Right lobe of liver (tissue), 6 donors: ENCODE measurements at regions not wholly inside any gene's neighbourhood (a gene's known extent, or its start where the extent isn't known, plus 50 kb on each side); places are given as distances from the start of the nearest gene placed in this dataset.

Source experiments
- ATAC-seq, 4 donors: fragments of 200-7000 bp; cut with Tn5 transposase; one replicate each; pipeline ENCODE4 v1.9.1; 2020; ENCODE audit warnings: mild to moderate bottlenecking in 4 of 4, moderate library complexity in 4 of 4
- DNase-seq, 3 donors: peaks; one replicate each; pipeline ENCODE4 v3.0.0-alpha.2; 2020
- H3K27ac ChIP-seq, 3 donors: fragments of 200-600 bp; one replicate each; pipeline ENCODE4 v1.8.0; 2022
- H3K27me3 ChIP-seq, 2 donors: fragments of 200-600 bp; one replicate each; pipeline ENCODE4 v1.8.0; 2022
- H3K36me3 ChIP-seq, 4 donors: fragments of 200-600 bp; sonication (generic) in 1 of 4; one replicate each; pipeline versions ENCODE4 v1.5.1 to v1.8.0; 2017 to 2022; ENCODE audit warnings: control low read depth in 1 of 4
- H3K4me1 ChIP-seq, 4 donors: fragments of 200-600 bp; sonication (generic) in 1 of 4; one replicate each; pipeline versions ENCODE4 v1.5.1 to v1.8.0; 2017 to 2022; ENCODE audit warnings: control low read depth in 1 of 4
- H3K4me3 ChIP-seq, 3 donors: fragments of 200-600 bp; one replicate each; pipeline ENCODE4 v1.8.0; 2022
- H3K9me3 ChIP-seq, 4 donors: fragments of 200-600 bp; sonication (generic) in 1 of 4; one replicate each; pipeline versions ENCODE4 v1.5.1 to v1.8.0; 2017 to 2022; ENCODE audit warnings: control low read depth in 1 of 4
- POLR2A ChIP-seq: fragments of 450-650 bp; IDR thresholded peaks from one replicate; pipeline ENCODE4 v1.6.1; 2017; ENCODE audit warnings: antibody characterized with exemption, mild to moderate bottlenecking
- WGBS: methylation state at CpG from one replicate; pipeline ENCODE4 v1.1.6; 2018; ENCODE audit warnings: low coverage, low lambda C conversion rate; ENCODE audit not compliant: insufficient coverage; ENCODE audit errors: missing lambda C conversion rate; 5-methylcytosine and 5-hydroxymethylcytosine counted together
- intact Hi-C, 2 donors: fragments of 100-400 bp; cut with DNase I; formaldehyde crosslinking; loops; one replicate each; pipeline versions ENCODE4 v1.11.2 to v1.14.1; 2022
- TF ChIP-seq, protein P1 (sequence below), 4 donors: fragments of 200-600 bp in 3 of 4; fragments of 450-650 bp in 1 of 4; IDR thresholded peaks; one replicate each; pipeline versions ENCODE4 v1.5.1 to v1.8.0; 2016 to 2022; ENCODE audit warnings: antibody characterized with exemption in 4 of 4, mild to moderate bottlenecking in 2 of 4
- donor health status: DM: no; HTN: yes; CAD: no.
- donor health status: DM: no; HTN: no; CAD: no.
- donor health status: DM: no; HTN: no; CAD: no.
- donor health status: DM: no; HTN: yes; CAD: no.
- donor health status: DM: no; HTN: yes; CAD: no.

DNA sequence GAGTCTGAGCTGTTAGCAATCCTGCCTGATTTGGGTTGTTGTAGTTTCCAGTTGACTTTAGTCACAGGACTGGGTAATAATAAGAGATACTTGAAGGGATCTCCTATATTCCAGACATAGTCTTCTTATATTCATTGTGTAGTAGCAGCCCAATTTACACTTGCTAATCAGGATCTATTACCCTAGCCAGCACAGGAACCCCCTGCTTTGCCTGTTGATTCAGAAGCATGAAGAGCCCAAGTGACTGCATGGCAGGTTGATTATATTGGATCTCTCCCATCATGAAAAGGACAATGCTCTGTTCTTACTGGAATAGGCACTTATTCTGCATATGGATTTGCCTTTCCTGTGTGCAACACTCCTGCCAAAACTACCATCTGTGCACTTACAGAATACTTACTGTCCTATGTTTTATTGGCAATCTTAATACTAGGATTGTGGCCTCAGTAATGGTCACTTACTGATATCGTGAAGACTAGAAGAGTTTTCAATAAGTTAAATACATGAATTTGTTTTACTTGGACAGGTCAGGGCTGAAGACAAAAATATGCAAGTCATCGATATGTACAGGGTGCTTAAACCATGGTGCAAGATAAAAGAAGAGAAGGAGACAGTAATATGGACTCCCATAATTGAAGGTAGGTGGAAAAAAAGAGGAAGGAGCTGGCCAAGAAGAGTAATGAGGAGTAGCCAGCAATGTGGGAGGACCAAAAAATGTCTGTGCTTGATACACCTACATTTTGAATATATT lies 304.1 kb downstream of the MCTP2 start:
- TF ChIP-seq, protein P1, sequence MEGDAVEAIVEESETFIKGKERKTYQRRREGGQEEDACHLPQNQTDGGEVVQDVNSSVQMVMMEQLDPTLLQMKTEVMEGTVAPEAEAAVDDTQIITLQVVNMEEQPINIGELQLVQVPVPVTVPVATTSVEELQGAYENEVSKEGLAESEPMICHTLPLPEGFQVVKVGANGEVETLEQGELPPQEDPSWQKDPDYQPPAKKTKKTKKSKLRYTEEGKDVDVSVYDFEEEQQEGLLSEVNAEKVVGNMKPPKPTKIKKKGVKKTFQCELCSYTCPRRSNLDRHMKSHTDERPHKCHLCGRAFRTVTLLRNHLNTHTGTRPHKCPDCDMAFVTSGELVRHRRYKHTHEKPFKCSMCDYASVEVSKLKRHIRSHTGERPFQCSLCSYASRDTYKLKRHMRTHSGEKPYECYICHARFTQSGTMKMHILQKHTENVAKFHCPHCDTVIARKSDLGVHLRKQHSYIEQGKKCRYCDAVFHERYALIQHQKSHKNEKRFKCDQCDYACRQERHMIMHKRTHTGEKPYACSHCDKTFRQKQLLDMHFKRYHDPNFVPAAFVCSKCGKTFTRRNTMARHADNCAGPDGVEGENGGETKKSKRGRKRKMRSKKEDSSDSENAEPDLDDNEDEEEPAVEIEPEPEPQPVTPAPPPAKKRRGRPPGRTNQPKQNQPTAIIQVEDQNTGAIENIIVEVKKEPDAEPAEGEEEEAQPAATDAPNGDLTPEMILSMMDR (IDR thresholded peaks at IDR 0.05) = no peak
- TF ChIP-seq POLR2A = no peak
- intact Hi-C loops = no loop called here
- H3K36me3 ChIP-seq = no peaks in the 10 kb centered on the region
- WGBS = 85% methylated on average over 2 of the region's 2 CpGs
- H3K4me1 ChIP-seq = peaks cover 0 to 5% (median 0%) of the 10 kb centered on the region in 4 donors
- H3K9me3 ChIP-seq = no peaks in the 10 kb centered on the region
- H3K27ac ChIP-seq = no peak overlapping the region
- ATAC-seq = no peak
- no peak for DNase-seq
- H3K27me3 ChIP-seq = no peaks in the 10 kb centered on the region
- no peak overlapping the region for H3K4me3 ChIP-seq

DNA sequence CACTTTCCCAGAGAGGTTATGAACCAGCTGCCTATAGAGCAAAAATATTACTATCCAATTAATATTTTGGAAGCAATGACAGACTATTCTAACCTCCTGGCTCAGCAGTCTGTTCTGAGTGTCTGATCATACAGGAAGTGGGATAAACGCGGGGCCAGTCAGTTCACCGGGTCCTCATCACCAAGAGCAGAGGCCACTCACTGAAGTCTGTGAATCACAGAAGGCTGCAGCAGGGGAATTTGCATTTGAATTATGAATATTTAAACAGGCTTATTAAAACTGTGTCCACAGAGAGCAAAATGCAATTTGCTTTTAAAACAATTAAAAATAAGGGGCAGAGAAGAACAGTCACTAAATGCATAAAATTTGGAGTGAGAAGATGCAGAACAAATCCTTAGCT lies 305.2 kb downstream of the MCTP2 start:
- H3K4me1 ChIP-seq = peaks cover 0 to 5% (median 0%) of the 10 kb centered on the region in 4 donors
- H3K27ac ChIP-seq = no peak overlapping the region
- H3K9me3 ChIP-seq = no peaks in the 10 kb centered on the region
- intact Hi-C loops = no loop called here
- no peaks in the 10 kb centered on the region for H3K36me3 ChIP-seq
- H3K4me3 ChIP-seq = no peak overlapping the region
- ATAC-seq (no peak), DNase-seq (no peak)
- TF ChIP-seq POLR2A = no peak
- TF ChIP-seq, protein P1 (IDR thresholded peaks at IDR 0.05) = no peak
- no peaks in the 10 kb centered on the region for H3K27me3 ChIP-seq
- 42% methylated on average over 3 of the region's 3 CpGs for WGBS

DNA sequence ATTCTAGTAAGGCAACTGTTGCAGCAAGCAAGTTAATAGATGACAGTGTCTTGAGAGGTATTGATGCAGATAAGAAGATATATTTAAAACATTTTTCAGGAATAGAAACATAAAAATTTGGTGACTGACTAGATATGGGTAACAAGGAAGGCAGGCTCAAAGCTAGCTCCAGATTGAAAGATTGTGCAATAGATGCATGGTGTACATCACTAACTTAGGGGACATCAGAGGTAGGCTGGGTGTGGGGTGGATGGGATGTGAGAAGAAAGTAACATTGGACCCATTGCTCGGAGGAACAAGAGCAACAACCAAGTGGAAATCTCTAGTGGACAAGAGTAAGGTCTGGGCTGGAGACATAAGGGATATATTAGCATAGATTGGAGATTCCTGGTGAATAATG lies 306.9 kb downstream of the MCTP2 start:
- no peak for DNase-seq
- intact Hi-C loops = no loop called here
- H3K36me3 ChIP-seq = no peaks in the 10 kb centered on the region
- H3K4me3 ChIP-seq = no peak overlapping the region
- H3K4me1 ChIP-seq = no peaks in the 10 kb centered on the region
- TF ChIP-seq, protein P1 (IDR thresholded peaks at IDR 0.05) = no peak
- no peak for TF ChIP-seq POLR2A
- H3K27ac ChIP-seq = no peak overlapping the region
- H3K9me3 ChIP-seq = no peaks in the 10 kb centered on the region
- ATAC-seq = no peak
- H3K27me3 ChIP-seq = no peaks in the 10 kb centered on the region
- WGBS = 0% methylated on average over 1 of the region's 1 CpG

DNA sequence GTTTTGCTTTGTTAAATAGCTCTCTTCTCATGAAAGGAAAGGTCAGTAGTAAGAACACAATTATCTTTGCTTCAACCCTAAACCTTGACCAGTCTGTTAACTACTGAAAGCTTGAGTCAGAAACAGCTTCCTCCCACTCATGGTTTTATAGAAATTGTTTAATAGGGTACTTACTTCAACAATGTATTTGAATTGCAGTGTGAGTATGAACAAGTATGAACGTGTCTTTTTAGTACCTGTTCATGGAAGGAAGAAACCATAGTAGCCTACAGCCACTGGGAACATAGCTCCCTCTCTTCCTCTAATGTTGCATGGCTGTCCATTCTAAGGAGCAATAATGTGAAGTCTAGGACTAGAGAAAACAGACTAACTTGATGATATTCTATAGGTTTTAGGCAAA lies 311.0 kb downstream of the MCTP2 start:
- no peaks in the 10 kb centered on the region for H3K9me3 ChIP-seq
- DNase-seq (no peak), ATAC-seq (no peak)
- H3K36me3 ChIP-seq = no peaks in the 10 kb centered on the region
- no peak overlapping the region for H3K27ac ChIP-seq
- H3K27me3 ChIP-seq = no peaks in the 10 kb centered on the region
- H3K4me3 ChIP-seq = no peak overlapping the region
- 60% methylated on average over 1 of the region's 1 CpG for WGBS
- TF ChIP-seq, protein P1 (IDR thresholded peaks at IDR 0.05) = no peak
- TF ChIP-seq POLR2A = no peak
- intact Hi-C loops = no loop called here
- no peaks in the 10 kb centered on the region for H3K4me1 ChIP-seq
